K562 (cell line): ENCODE measurements at regions not wholly inside any gene's neighbourhood (a gene's known extent, or its start where the extent isn't known, plus 50 kb on each side); places are given as distances from the start of the nearest gene placed in this dataset.

Experiments used
- ATAC-seq: fragments of 200-7000 bp; cut with Tn5 transposase; 3 replicates; pipeline ENCODE4 v1.9.1; 2020; ENCODE audit warnings: moderate library complexity
- BruUV-seq: library from RNA; stranded (reverse); fragments of 400-500 nt; replicated peaks from 2 replicates; lab custom pipeline; 2021; lab: Mats Ljungman, UMichigan
- CTCF ChIA-PET: fragments of 300-600 bp; formaldehyde crosslinking; extraction: SDS; loops from one replicate; lab custom pipeline; 2021; ENCODE audit warnings: low intra/inter-chr PET ratio; lab: Yijun Ruan, JAX
- POLR2A ChIA-PET: fragments of 300-600, 350-650 bp; sonication (Branson Sonifier 250); formaldehyde crosslinking; extraction: SDS; loops from one replicate; lab custom pipeline; 2021; ENCODE audit warnings: antibody characterized with exemption, inconsistent platforms; lab: Yijun Ruan, JAX
- DNase-seq, 4 experiments: peaks; one replicate each; pipeline versions ENCODE4 v3.0.0 to v3.0.0-alpha.2; 2011 to 2018; ENCODE audit warnings: low spot score in 3 of 4, mixed read lengths in 3 of 4; ENCODE audit errors: extremely low read depth in 1 of 4
- FAIRE-seq: peaks from 2 replicates; lab custom pipeline; 2011; peaks lifted over from hg19 to GRCh38; lab: Jason Lieb, UNC
- H2AFZ ChIP-seq: 2 replicates; pipeline ENCODE4 v1.6.0; 2011; ENCODE audit warnings: low read depth, low read length, control low read depth, inconsistent platforms
- H3K27ac ChIP-seq: fragments of 200-600 bp; 3 replicates; pipeline ENCODE4 v1.8.0; 2011; ENCODE audit warnings: low read depth, mild to moderate bottlenecking, control low read depth, inconsistent platforms, low read length, moderate library complexity, mixed read lengths; ENCODE audit errors: extremely low read depth
- H3K27me3 ChIP-seq, 2 experiments: fragments of 300-600 bp in 1 of 2; 2 replicates in 1 of 2; 3 replicates in 1 of 2; pipeline versions ENCODE4 v1.6.0 to v1.8.0; 2011; ENCODE audit warnings: inconsistent platforms in 2 of 2, low read length in 2 of 2, mild to moderate bottlenecking in 1 of 2, mixed read lengths in 1 of 2, moderate library complexity in 1 of 2; ENCODE audit not compliant: control insufficient read depth in 2 of 2, insufficient read depth in 2 of 2
- H3K36me3 ChIP-seq: fragments of 300-600 bp; 3 replicates; pipeline ENCODE4 v1.8.0; 2011; ENCODE audit warnings: mild to moderate bottlenecking, low read length, inconsistent platforms; ENCODE audit not compliant: control insufficient read depth, insufficient read depth
- H3K4me1 ChIP-seq, 2 experiments: fragments of 200-600 bp in 1 of 2; replicated peaks in 1 of 2; 2 replicates in 1 of 2; 3 replicates in 1 of 2; pipeline versions ENCODE4 v1.5.1 to v1.8.0; 2011; ENCODE audit warnings: inconsistent platforms in 2 of 2, low read length in 2 of 2, mild to moderate bottlenecking in 1 of 2, mixed read lengths in 1 of 2, moderate library complexity in 1 of 2; ENCODE audit not compliant: control insufficient read depth in 2 of 2, insufficient read depth in 2 of 2
- H3K4me2 ChIP-seq: 2 replicates; pipeline ENCODE4 v1.6.1; 2011; ENCODE audit warnings: low read length, control low read depth, inconsistent platforms, mixed read lengths; ENCODE audit not compliant: insufficient read depth
- H3K4me3 ChIP-seq: fragments of 200-600 bp; sonication (generic), shearing (Covaris generic); 2 replicates; pipeline ENCODE4 v1.5.1; 2016; ENCODE audit warnings: control low read depth, inconsistent platforms
- H3K79me2 ChIP-seq: fragments of 200-600 bp; 3 replicates; pipeline ENCODE4 v1.8.0; 2011; ENCODE audit warnings: low read length, inconsistent platforms; ENCODE audit not compliant: control insufficient read depth, insufficient read depth
- H3K9ac ChIP-seq, 2 experiments: 2 replicates each; pipeline versions ENCODE4 v1.6.0 to v1.6.1; 2011; ENCODE audit warnings: low read depth in 2 of 2, low read length in 2 of 2, control low read depth in 1 of 2, inconsistent platforms in 1 of 2, mild to moderate bottlenecking in 1 of 2, mixed read lengths in 1 of 2; ENCODE audit not compliant: insufficient read depth in 1 of 2
- H3K9me1 ChIP-seq: one replicate; pipeline ENCODE4 v1.6.0; 2011; ENCODE audit warnings: inconsistent platforms, mild to moderate bottlenecking, low read length, moderate library complexity; ENCODE audit not compliant: control insufficient read depth, insufficient read depth
- H3K9me3 ChIP-seq: replicated peaks from 2 replicates; pipeline ENCODE4 v1.5.1; 2011; ENCODE audit warnings: low read depth, low read length, inconsistent platforms; ENCODE audit not compliant: control insufficient read depth, insufficient read depth
- H4K20me1 ChIP-seq: replicated peaks from 2 replicates; pipeline ENCODE4 v1.6.1; 2011; ENCODE audit warnings: low read length, inconsistent platforms, mixed read lengths; ENCODE audit not compliant: control insufficient read depth, insufficient read depth
- CEBPG ChIP-seq, 3 experiments: fragments of 200-800 bp in 1 of 3; sonication (Bioruptor generic) in 1 of 3; sonication (generic) in 1 of 3; formaldehyde crosslinking in 1 of 3; IDR thresholded peaks in 2 of 3; conservative IDR thresholded peaks in 1 of 3; 2 replicates each; pipeline versions ENCODE4 v1.6.1 to v1.8.0; 2016 to 2022; ENCODE audit warnings: missing compliant biosample characterization in 2 of 3, missing genetic modification characterization in 2 of 3, mild to moderate bottlenecking in 1 of 3, missing genetic modification reagents in 1 of 3
- CREBBP ChIP-seq: IDR thresholded peaks from one replicate; pipeline ENCODE4 v1.6.1; 2012; ENCODE audit warnings: low read depth, mild to moderate bottlenecking, control low read depth, inconsistent platforms, low read length
- ELK1 ChIP-seq: sonication (generic); formaldehyde crosslinking; IDR thresholded peaks from 2 replicates; pipeline ENCODE4 v1.8.1; 2022; ENCODE audit warnings: missing genetic modification reagents
- ID3 ChIP-seq, 2 experiments: fragments of 250-450 bp in 1 of 2; fragments of 450-650 bp in 1 of 2; sonication (Bioruptor Pico) in 1 of 2; IDR thresholded peaks; 2 replicates each; pipeline versions ENCODE4 v1.6.1 to v1.8.0; 2016 to 2021; ENCODE audit warnings: mild to moderate bottlenecking in 2 of 2, moderate library complexity in 2 of 2, missing compliant biosample characterization in 1 of 2, missing genetic modification characterization in 1 of 2
- MTA3 ChIP-seq: fragments of 450-650 bp; formaldehyde crosslinking; IDR thresholded peaks from 2 replicates; pipeline ENCODE4 v1.6.1; 2017; ENCODE audit warnings: mild to moderate bottlenecking, borderline replicate concordance
- PATZ1 ChIP-seq: fragments of 250-450 bp; sonication (Bioruptor Pico); IDR thresholded peaks from 2 replicates; pipeline ENCODE4 v1.5.0; 2020; ENCODE audit warnings: mild to moderate bottlenecking, borderline replicate concordance
- PHB ChIP-seq: fragments of 250-450 bp; sonication (Bioruptor Pico); IDR thresholded peaks from 2 replicates; pipeline ENCODE4 v1.5.0; 2021
- SMAD1 ChIP-seq: fragments of 150-350 bp; IDR thresholded peaks from 2 replicates; pipeline ENCODE4 v1.6.1; 2014; ENCODE audit warnings: low read length, low read depth; ENCODE audit not compliant: partially characterized antibody
- ZNF184 ChIP-seq: sonication (generic); formaldehyde crosslinking; IDR thresholded peaks from 2 replicates; pipeline ENCODE4 v1.5.0; 2020; ENCODE audit warnings: missing genetic modification reagents
- WGBS: fragments of 100-300 bp; shearing (Covaris generic); methylation state at CpG from one replicate; pipeline ENCODE4 v1.1.6; 2016; ENCODE audit warnings: low coverage, mixed read lengths; ENCODE audit not compliant: insufficient coverage; ENCODE audit errors: missing lambda C conversion rate; 5-methylcytosine and 5-hydroxymethylcytosine counted together
- in situ Hi-C: fragments of 300-500 bp; cut with MboI; formaldehyde crosslinking; loops from 4 replicates; pipeline ENCODE4 v1.15.0; 2018; ENCODE audit warnings: inconsistent platforms, mixed read lengths
- intact Hi-C: fragments of 100-400 bp; cut with micrococcal nuclease; formaldehyde crosslinking; loops from 2 replicates; pipeline ENCODE4 v1.14.2; 2022
- TF ChIP-seq, protein P1 (sequence below): fragments of 450-650 bp; formaldehyde crosslinking; IDR thresholded peaks from 2 replicates; pipeline ENCODE4 v1.4.0; 2022; ENCODE audit warnings: missing genetic modification characterization

DNA sequence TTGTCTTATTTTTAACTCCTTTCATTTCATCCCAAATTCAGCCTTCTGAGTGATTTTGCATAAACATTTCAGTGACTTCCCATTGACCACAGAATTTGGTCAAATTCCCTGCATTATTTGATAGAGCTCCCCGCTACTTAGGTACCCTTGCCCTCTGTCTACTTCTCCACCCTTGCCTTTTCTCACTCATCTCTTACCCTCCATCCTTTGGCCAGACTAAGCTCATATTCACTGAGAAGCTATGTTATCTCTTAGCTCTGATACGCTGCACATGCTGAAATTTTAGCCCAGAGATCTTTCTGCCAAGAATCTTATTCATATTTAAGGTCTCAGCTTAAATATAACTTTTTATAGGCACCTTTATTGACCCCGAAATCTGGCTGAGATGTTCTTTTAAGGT lies 1031.9 kb downstream of the ADGRL3 start (continued):
- TF ChIP-seq MTA3: no peak
- TF ChIP-seq, all 486 proteins: peak for 0

DNA sequence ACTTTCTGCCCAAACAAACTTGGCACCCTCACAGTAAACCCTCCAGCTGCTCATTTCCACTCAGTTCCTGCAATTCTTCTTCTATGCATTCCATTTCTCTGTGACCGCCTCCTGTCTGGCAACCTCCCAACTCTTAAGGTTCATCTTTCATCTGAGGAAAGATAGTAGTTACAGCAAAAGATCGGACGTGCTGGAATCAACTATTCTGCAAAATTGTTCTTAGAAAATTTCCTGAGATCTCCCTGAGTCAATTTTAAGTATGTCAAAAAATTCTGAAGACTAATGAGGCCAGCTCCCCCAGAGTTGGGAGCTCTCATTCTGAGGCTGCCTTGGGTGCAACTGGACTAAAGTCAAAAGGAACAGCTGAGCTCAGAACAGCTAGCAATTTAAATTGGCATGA lies 1026.0 kb downstream of the ADGRL3 start:
- POLR2A ChIA-PET: no interaction called here
- Histone ChIP-seq H3K27me3 (no peaks in the 10 kb centered on the region), H3K36me3 (no peaks in the 10 kb centered on the region), H3K4me3 (no peak overlapping the region), H3K9me1 (no peaks in the 10 kb centered on the region), H3K4me2 (no peak overlapping the region)
- DNase-seq: no peak
- TF ChIP-seq CREBBP: no peak
- no peak for TF ChIP-seq PATZ1 (CRISPR knock-in tag)
- no peak for TF ChIP-seq ID3 (CRISPR knock-in tag; IDR thresholded peaks at IDR 0.05)
- TF ChIP-seq ID3 (tag; IDR thresholded peaks at IDR 0.05): no peak
- TF ChIP-seq CEBPG (CRISPR knock-in tag; IDR thresholded peaks at IDR 0.05): no peak
- TF ChIP-seq CEBPG (tag; conservative IDR thresholded peaks at IDR 0.05 in 1 of 2, IDR thresholded peaks at IDR 0.05 in 1 of 2): no peak
- TF ChIP-seq ZNF184 (CRISPR knock-in tag): no peak
- no peak for TF ChIP-seq PHB (CRISPR knock-in tag)
- TF ChIP-seq SMAD1: no peak
- TF ChIP-seq, protein P1, sequence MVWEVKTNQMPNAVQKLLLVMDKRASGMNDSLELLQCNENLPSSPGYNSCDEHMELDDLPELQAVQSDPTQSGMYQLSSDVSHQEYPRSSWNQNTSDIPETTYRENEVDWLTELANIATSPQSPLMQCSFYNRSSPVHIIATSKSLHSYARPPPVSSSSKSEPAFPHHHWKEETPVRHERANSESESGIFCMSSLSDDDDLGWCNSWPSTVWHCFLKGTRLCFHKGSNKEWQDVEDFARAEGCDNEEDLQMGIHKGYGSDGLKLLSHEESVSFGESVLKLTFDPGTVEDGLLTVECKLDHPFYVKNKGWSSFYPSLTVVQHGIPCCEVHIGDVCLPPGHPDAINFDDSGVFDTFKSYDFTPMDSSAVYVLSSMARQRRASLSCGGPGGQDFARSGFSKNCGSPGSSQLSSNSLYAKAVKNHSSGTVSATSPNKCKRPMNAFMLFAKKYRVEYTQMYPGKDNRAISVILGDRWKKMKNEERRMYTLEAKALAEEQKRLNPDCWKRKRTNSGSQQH: no peak
- TF ChIP-seq ELK1 (CRISPR knock-in tag): no peak
- TF ChIP-seq, all 486 proteins: peak for 0
- 0% methylated on average over 3 of the region's 3 CpGs for WGBS
- intact Hi-C loops (no loop called here), in situ Hi-C loops (no loop called here)
- no peak overlapping the region for H2AFZ ChIP-seq
- no TSS peak for BruUV-seq
- no peaks in the 10 kb centered on the region for H4K20me1 ChIP-seq
- H3K9ac ChIP-seq: no peak overlapping the region
- no peak for ATAC-seq
- H3K27ac ChIP-seq: no peak overlapping the region
- CTCF ChIA-PET: no interaction called here
- FAIRE-seq: no peak
- no peaks in the 10 kb centered on the region for H3K79me2 ChIP-seq
- H3K9me3 ChIP-seq: no peaks in the 10 kb centered on the region; the same call in 1 of the 2 replicates
- H3K4me1 ChIP-seq: no peaks in the 10 kb centered on the region
